HEK293T (cell line): ENCODE measurements at regions not wholly inside any gene's neighbourhood (a gene's known extent, or its start where the extent isn't known, plus 50 kb on each side); places are given as distances from the start of the nearest gene placed in this dataset.

Experiments used
- BHLHE40 ChIP-seq: fragments of 450-650 bp; IDR thresholded peaks from 2 replicates; pipeline ENCODE4 v1.6.1; 2016; ENCODE audit warnings: mild to moderate bottlenecking, moderate library complexity, borderline replicate concordance
- ELF4 ChIP-seq: fragments of 450-650 bp; IDR thresholded peaks from 2 replicates; pipeline ENCODE4 v1.6.1; 2017; ENCODE audit warnings: antibody characterized with exemption

GRCh38 chr12:130044991-130045621, 117.2 kb upstream of the FZD10 start:
- TF ChIP-seq BHLHE40 (no peak), ELF4 (no peak)
